B cell (primary cell): ENCODE measurements at regions not wholly inside any gene's neighbourhood (a gene's known extent, or its start where the extent isn't known, plus 50 kb on each side); places are given as distances from the start of the nearest gene placed in this dataset.

Source experiments
- ATAC-seq: fragments of 200-7000 bp; cut with Tn5 transposase; one replicate; pipeline ENCODE4 v1.10.0; 2021; ENCODE audit warnings: low read depth, mild to moderate bottlenecking, moderate number of reproducible peaks, moderate library complexity
- CTCF ChIA-PET: fragments of 350-600 bp; sonication (Branson Sonifier 250); formaldehyde crosslinking; loops from one replicate; lab custom pipeline; 2021; ENCODE audit warnings: antibody characterized with exemption, inconsistent platforms; lab: Charles Lee
- POLR2A ChIA-PET: fragments of 350-600 bp; sonication (Branson Sonifier 250); formaldehyde crosslinking; loops from one replicate; lab custom pipeline; 2021; ENCODE audit warnings: antibody characterized with exemption; lab: Charles Lee
- DNase-seq: peaks from one replicate; pipeline ENCODE4 v3.0.0; 2013
- H2AFZ ChIP-seq: 2 replicates; pipeline ENCODE4 v1.6.1; 2012; ENCODE audit warnings: mild to moderate bottlenecking, low read depth, low read length; ENCODE audit not compliant: insufficient read depth, poor library complexity, severe bottlenecking
- H3K27ac ChIP-seq, 2 donors: 1 replicate in 1 of 2; 2 replicates in 1 of 2; pipeline ENCODE4 v1.5.1; 2012 to 2013; ENCODE audit warnings: low read length in 2 of 2, mild to moderate bottlenecking in 2 of 2, moderate library complexity in 1 of 2
- H3K27me3 ChIP-seq, 4 experiments: fragments of 200-600 bp in 1 of 4; sonication (generic) in 1 of 4; replicated peaks in 1 of 4; 1 replicate in 2 of 4; 2 replicates in 2 of 4; pipeline versions ENCODE4 v1.6.1 to v1.7.0; 2013 to 2016; ENCODE audit warnings: low read length in 3 of 4, mild to moderate bottlenecking in 2 of 4, mixed read lengths in 1 of 4, moderate library complexity in 1 of 4; ENCODE audit not compliant: insufficient read depth in 4 of 4, control insufficient read depth in 3 of 4; ENCODE audit errors: control extremely low read depth in 1 of 4
- H3K36me3 ChIP-seq, 2 experiments: replicated peaks in 1 of 2; 1 replicate in 1 of 2; 2 replicates in 1 of 2; pipeline versions ENCODE4 v1.6.1 to v1.7.1; 2013; ENCODE audit warnings: low read length in 1 of 2; ENCODE audit not compliant: insufficient read depth in 2 of 2, control insufficient read depth in 1 of 2; ENCODE audit errors: control extremely low read depth in 1 of 2, extremely low read depth in 1 of 2
- H3K4me1 ChIP-seq, 2 donors: fragments of 200-600 bp in 1 of 2; sonication (generic) in 1 of 2; 1 replicate in 1 of 2; 2 replicates in 1 of 2; pipeline versions ENCODE4 v1.5.1 to v1.6.1; 2013 to 2017; ENCODE audit warnings: low read length in 2 of 2; ENCODE audit not compliant: control insufficient read depth in 2 of 2, insufficient read depth in 2 of 2
- H3K4me2 ChIP-seq: replicated peaks from 2 replicates; pipeline ENCODE3; 2012; ENCODE audit warnings: mild to moderate bottlenecking, low read depth, low read length; ENCODE audit not compliant: poor library complexity, severe bottlenecking
- H3K4me3 ChIP-seq, 5 experiments: fragments of 200-600 bp in 1 of 5; sonication (generic) in 1 of 5; 1 replicate in 3 of 5; 2 replicates in 2 of 5; pipeline versions ENCODE4 v1.5.1 to v1.7.0; 2011 to 2016; ENCODE audit warnings: low read length in 4 of 5, mild to moderate bottlenecking in 4 of 5, low read depth in 2 of 5, control low read depth in 1 of 5, moderate library complexity in 1 of 5; ENCODE audit not compliant: insufficient read depth in 1 of 5; ENCODE audit errors: control extremely low read depth in 1 of 5, extremely low read depth in 1 of 5
- H3K79me2 ChIP-seq: fragments of 200-600 bp; sonication (generic); one replicate; pipeline ENCODE4 v1.6.0; 2016; ENCODE audit warnings: low read length; ENCODE audit not compliant: control insufficient read depth, insufficient read depth
- H3K9ac ChIP-seq: fragments of 200-600 bp; sonication (generic); 2 replicates; pipeline ENCODE4 v1.6.1; 2017; ENCODE audit warnings: mild to moderate bottlenecking, low read length, moderate library complexity
- H3K9me3 ChIP-seq, 3 donors: one replicate each; pipeline versions ENCODE4 v1.6.1 to v1.7.1; 2013; ENCODE audit warnings: low read length in 2 of 3; ENCODE audit not compliant: control insufficient read depth in 2 of 3, insufficient read depth in 1 of 3; ENCODE audit errors: control extremely low read depth in 1 of 3
- H4K20me1 ChIP-seq: 2 replicates; pipeline ENCODE4 v1.6.0; 2012; ENCODE audit warnings: mild to moderate bottlenecking, low read length; ENCODE audit not compliant: insufficient read depth, control insufficient read depth, poor library complexity, severe bottlenecking
- H3K27ac Mint-ChIP-seq: one replicate; pipeline ENCODE4 v1.8.0; 2021; ENCODE audit warnings: mixed read lengths
- H3K27me3 Mint-ChIP-seq: one replicate; pipeline ENCODE4 v1.8.0; 2021; ENCODE audit warnings: mixed read lengths
- H3K4me1 Mint-ChIP-seq: one replicate; pipeline ENCODE4 v1.8.0; 2021; ENCODE audit warnings: mixed read lengths
- H3K4me3 Mint-ChIP-seq: one replicate; pipeline ENCODE4 v1.8.0; 2021; ENCODE audit warnings: mixed read lengths
- H3K9me3 Mint-ChIP-seq: one replicate; pipeline ENCODE4 v1.8.0; 2022; ENCODE audit warnings: mixed read lengths; ENCODE audit not compliant: insufficient read depth
- CTCF ChIP-seq: fragments of 200-600 bp; IDR thresholded peaks from one replicate; pipeline ENCODE4 v1.8.0; 2022; ENCODE audit warnings: antibody characterized with exemption, mild to moderate bottlenecking
- EZH2 ChIP-seq: IDR thresholded peaks from 2 replicates; pipeline ENCODE4 v1.6.1; 2012; ENCODE audit warnings: borderline replicate concordance, low read depth, mild to moderate bottlenecking, moderate library complexity, low read length; ENCODE audit not compliant: insufficient read depth, poor library complexity, severe bottlenecking
- WGBS: methylation state at CpG from one replicate; pipeline ENCODE4 v1.1.5; 2013; ENCODE audit warnings: missing lambda C conversion rate; ENCODE audit not compliant: insufficient coverage; 5-methylcytosine and 5-hydroxymethylcytosine counted together
- intact Hi-C: fragments of 100-400 bp; cut with micrococcal nuclease; formaldehyde crosslinking; loops from one replicate; pipeline ENCODE4 v1.10.0; 2022

- TF ChIP-seq CTCF (no peak), EZH2 (no peak)
- ChIA-PET CTCF (no interaction called here), POLR2A (no interaction called here)
- Mint-ChIP-seq H3K27ac (no peak overlapping the region), H3K27me3 (no peaks in the 10 kb centered on the region), H3K4me1 (no peaks in the 10 kb centered on the region), H3K4me3 (no peak overlapping the region), H3K9me3 (peaks cover 2% of the 10 kb centered on the region)
- Histone ChIP-seq H4K20me1 (no peaks in the 10 kb centered on the region), H3K9me3 (peaks cover 0 to 5% (median 0%) of the 10 kb centered on the region in 3 donors), H3K4me2 (no peak overlapping the region), H3K79me2 (no peaks in the 10 kb centered on the region), H2AFZ (no peak overlapping the region), H3K36me3 (no peaks in the 10 kb centered on the region), H3K27ac (no peak overlapping the region), H3K4me3 (no peak overlapping the region), H3K9ac (no peak overlapping the region), H3K27me3 (no peaks in the 10 kb centered on the region), H3K4me1 (no peaks in the 10 kb centered on the region)
- WGBS = no CpG with 5 or more reads among the region's 1 CpG
- intact Hi-C loops = no loop called here
- ATAC-seq (no peak), DNase-seq (no peak)
These were observed 320.4 kb downstream of the ZFHX3 start for GRCh38 chr16:72727565-72727964.

- POLR2A ChIA-PET = no interaction called here
- intact Hi-C loops = no loop called here
- Histone ChIP-seq H3K27me3 (no peaks in the 10 kb centered on the region), H4K20me1 (no peaks in the 10 kb centered on the region), H3K4me1 (no peaks in the 10 kb centered on the region), H3K79me2 (no peaks in the 10 kb centered on the region), H3K4me2 (no peak overlapping the region), H3K9me3 (peaks cover 0 to 5% (median 0%) of the 10 kb centered on the region in 3 donors), H3K9ac (no peak overlapping the region), H3K4me3 (no peak overlapping the region), H3K27ac (no peak overlapping the region), H3K36me3 (no peaks in the 10 kb centered on the region), H2AFZ (no peak overlapping the region)
- Mint-ChIP-seq H3K27ac (no peak overlapping the region), H3K27me3 (no peaks in the 10 kb centered on the region), H3K9me3 (peaks cover 2% of the 10 kb centered on the region), H3K4me3 (no peak overlapping the region), H3K4me1 (no peaks in the 10 kb centered on the region)
- CTCF ChIA-PET = no interaction called here
- ATAC-seq (no peak), DNase-seq (no peak)
- TF ChIP-seq EZH2 (no peak), CTCF (no peak)
- no CpG with 5 or more reads among the region's 2 CpGs for WGBS
These were observed 322.3 kb downstream of the ZFHX3 start for GRCh38 chr16:72725643-72726042.
